Stomach (tissue), 4 donors: ENCODE measurements at regions not wholly inside any gene's neighbourhood (a gene's known extent, or its start where the extent isn't known, plus 50 kb on each side); places are given as distances from the start of the nearest gene placed in this dataset.

Experiments
- POLR2AphosphoS5 ChIP-seq, 3 donors: sonication (generic); formaldehyde crosslinking; IDR thresholded peaks; one replicate each; pipeline ENCODE4 v1.6.1; 2016; ENCODE audit warnings: antibody characterized with exemption in 3 of 3
- TF ChIP-seq, protein P1 (sequence below), 7 experiments: fragments of 450-650 bp in 4 of 7; fragments of 200-600 bp in 3 of 7; sonication (generic) in 3 of 7; IDR thresholded peaks; one replicate each; pipeline ENCODE4 v1.5.1; 2016 to 2019; ENCODE audit warnings: antibody characterized with exemption in 7 of 7, control low read depth in 2 of 7, mild to moderate bottlenecking in 1 of 7

DNA sequence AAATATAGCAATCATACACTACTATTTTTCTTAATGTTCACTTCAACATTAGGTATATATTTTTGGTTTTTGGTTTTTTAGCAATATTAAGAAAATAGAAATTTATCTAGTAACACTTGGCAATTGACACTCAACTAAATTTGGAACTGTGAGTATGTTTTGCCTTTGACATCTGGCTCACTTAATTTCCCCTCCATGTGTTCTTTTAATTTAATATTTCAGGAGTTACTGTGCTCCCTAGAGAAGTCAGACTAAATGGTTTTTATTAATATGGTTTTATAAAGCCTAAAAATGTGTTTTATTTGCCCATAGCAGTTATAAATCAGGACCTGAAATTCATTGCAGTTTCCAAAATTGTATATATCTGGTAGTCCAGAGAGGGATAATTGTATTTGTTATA, 175.3 kb upstream of the AVPR1A start:
- TF ChIP-seq, protein P1, sequence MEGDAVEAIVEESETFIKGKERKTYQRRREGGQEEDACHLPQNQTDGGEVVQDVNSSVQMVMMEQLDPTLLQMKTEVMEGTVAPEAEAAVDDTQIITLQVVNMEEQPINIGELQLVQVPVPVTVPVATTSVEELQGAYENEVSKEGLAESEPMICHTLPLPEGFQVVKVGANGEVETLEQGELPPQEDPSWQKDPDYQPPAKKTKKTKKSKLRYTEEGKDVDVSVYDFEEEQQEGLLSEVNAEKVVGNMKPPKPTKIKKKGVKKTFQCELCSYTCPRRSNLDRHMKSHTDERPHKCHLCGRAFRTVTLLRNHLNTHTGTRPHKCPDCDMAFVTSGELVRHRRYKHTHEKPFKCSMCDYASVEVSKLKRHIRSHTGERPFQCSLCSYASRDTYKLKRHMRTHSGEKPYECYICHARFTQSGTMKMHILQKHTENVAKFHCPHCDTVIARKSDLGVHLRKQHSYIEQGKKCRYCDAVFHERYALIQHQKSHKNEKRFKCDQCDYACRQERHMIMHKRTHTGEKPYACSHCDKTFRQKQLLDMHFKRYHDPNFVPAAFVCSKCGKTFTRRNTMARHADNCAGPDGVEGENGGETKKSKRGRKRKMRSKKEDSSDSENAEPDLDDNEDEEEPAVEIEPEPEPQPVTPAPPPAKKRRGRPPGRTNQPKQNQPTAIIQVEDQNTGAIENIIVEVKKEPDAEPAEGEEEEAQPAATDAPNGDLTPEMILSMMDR (IDR thresholded peaks at IDR 0.05): no peak
- TF ChIP-seq POLR2AphosphoS5 (IDR thresholded peaks at IDR 0.05): no peak
